ENCODE measurements at regions not wholly inside any gene's neighbourhood (a gene's known extent, or its start where the extent isn't known, plus 50 kb on each side); places are given as distances from the start of the nearest gene placed in this dataset.

DNA sequence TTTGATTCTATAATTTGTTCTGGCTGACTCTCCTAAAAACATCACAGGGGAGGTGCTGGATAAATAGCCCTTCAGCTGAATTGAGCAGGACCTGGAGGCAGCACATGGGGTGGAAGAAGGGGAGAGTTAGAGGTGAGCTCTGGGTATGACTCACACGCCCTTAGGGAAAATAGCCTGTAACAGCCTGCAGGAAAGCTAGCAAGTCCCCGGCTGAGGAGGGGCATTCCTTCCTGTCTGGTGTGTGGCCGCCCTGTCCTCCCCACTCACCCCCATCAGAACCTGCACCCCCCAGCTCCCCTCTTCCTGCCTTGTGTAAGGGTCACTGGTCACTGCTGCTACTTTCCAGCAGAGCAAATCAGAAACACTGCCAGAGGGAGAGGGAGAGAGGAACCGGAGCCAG, 187.4 kb downstream of the C16orf95 start:
- TF ChIP-seq EZH2phosphoT487 (IDR thresholded peaks at IDR 0.05; ENCODE audit: low read depth, severe bottlenecking, unreplicated experiment) (no peak), EZH2 (IDR thresholded peaks at IDR 0.05; ENCODE audit: borderline replicate concordance) (no peak)
- TF ChIP-seq, protein P1, sequence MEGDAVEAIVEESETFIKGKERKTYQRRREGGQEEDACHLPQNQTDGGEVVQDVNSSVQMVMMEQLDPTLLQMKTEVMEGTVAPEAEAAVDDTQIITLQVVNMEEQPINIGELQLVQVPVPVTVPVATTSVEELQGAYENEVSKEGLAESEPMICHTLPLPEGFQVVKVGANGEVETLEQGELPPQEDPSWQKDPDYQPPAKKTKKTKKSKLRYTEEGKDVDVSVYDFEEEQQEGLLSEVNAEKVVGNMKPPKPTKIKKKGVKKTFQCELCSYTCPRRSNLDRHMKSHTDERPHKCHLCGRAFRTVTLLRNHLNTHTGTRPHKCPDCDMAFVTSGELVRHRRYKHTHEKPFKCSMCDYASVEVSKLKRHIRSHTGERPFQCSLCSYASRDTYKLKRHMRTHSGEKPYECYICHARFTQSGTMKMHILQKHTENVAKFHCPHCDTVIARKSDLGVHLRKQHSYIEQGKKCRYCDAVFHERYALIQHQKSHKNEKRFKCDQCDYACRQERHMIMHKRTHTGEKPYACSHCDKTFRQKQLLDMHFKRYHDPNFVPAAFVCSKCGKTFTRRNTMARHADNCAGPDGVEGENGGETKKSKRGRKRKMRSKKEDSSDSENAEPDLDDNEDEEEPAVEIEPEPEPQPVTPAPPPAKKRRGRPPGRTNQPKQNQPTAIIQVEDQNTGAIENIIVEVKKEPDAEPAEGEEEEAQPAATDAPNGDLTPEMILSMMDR (IDR thresholded peaks at IDR 0.05; ENCODE audit: poor library complexity), result no peak
- no peaks in the 10 kb centered on the region for H3K9me2 ChIP-seq (replicated peaks; ENCODE audit: insufficient read depth)
- no peak overlapping the region for H2AFZ ChIP-seq
- 77% methylated on average over 3 of the region's 4 CpGs for WGBS (ENCODE audit: low lambda C conversion rate, missing lambda C conversion rate)
- H3K4me1 ChIP-seq (ENCODE audit: insufficient read depth), result peaks cover 33% of the 10 kb centered on the region
- no peak overlapping the region for H3K27ac ChIP-seq
- no peaks in the 10 kb centered on the region for H4K20me1 ChIP-seq (ENCODE audit: insufficient read depth, poor library complexity, severe bottlenecking)
- no peaks in the 10 kb centered on the region for H3K79me2 ChIP-seq
- H3K36me3 ChIP-seq (replicated peaks; ENCODE audit: insufficient read depth, low read depth), result no peaks in the 10 kb centered on the region
- no peak overlapping the region for H3K4me2 ChIP-seq
- no peaks in the 10 kb centered on the region for H3K9me3 ChIP-seq (ENCODE audit: low read depth)
- no peak for DNase-seq (ENCODE audit: low spot score)
- no peak overlapping the region for H3K4me3 ChIP-seq
- no peaks in the 10 kb centered on the region for H3K27me3 ChIP-seq

DNA sequence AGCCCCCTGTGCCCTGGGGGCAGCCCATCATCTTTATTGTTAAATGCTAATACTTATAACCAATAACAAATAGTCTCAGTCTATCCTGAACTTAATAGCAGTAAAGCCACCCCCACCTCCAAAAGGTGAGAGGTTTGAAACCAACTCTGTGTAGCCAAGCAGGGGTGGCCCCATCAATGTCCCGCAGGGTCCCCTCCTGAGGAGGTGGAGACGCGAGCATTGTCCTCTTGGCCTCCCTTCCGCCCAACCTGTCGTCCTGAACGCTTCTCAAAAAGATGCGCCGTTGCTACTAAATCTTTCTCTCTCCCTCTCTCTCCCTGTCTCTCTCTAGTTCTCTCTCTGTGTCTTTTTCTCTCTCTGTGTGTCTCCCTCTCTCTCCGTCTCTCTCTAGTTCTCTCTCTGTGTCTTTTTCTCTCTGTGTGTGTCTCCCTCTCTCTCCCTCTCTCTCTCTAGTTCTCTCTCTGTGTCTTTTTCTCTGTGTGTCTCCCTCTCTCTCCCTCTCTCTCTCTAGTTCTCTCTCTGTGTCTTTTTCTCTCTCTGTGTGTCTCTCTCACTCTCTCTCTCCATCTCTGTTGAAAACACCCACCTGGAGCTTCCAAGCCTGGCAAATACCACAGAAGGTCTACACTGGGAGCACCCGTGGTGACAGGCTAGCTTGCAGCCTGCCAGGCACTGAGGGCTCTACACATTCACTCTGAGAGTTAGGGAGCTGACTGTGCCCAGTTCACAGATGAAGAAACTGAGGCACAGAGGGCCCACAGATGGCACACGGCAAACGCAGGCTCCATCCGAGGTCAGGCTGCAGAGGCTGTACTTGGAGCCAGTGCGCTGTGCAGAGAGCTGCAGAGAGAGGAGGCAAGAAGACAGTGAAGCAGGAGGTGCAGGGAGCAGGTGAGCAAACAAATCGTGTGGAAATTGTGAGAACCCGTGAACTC, 185.9 kb downstream of the C16orf95 start:
- H3K9me2 ChIP-seq (replicated peaks; ENCODE audit: insufficient read depth), result no peaks in the 10 kb centered on the region
- no peaks in the 10 kb centered on the region for H3K36me3 ChIP-seq (replicated peaks; ENCODE audit: insufficient read depth, low read depth)
- no peak for DNase-seq (ENCODE audit: low spot score)
- no peak overlapping the region for H2AFZ ChIP-seq
- no peaks in the 10 kb centered on the region for H3K79me2 ChIP-seq
- H3K9me3 ChIP-seq (ENCODE audit: low read depth), result no peaks in the 10 kb centered on the region
- H3K4me1 ChIP-seq (ENCODE audit: insufficient read depth), result peaks cover 21% of the 10 kb centered on the region
- no peak overlapping the region for H3K27ac ChIP-seq
- WGBS (ENCODE audit: low lambda C conversion rate, missing lambda C conversion rate), result 82% methylated on average over 15 of the region's 16 CpGs
- H4K20me1 ChIP-seq (ENCODE audit: insufficient read depth, poor library complexity, severe bottlenecking), result no peaks in the 10 kb centered on the region
- H3K4me2 ChIP-seq, result no peak overlapping the region
- no peaks in the 10 kb centered on the region for H3K27me3 ChIP-seq
- H3K4me3 ChIP-seq, result no peak overlapping the region
- no peak for TF ChIP-seq EZH2 (IDR thresholded peaks at IDR 0.05; ENCODE audit: borderline replicate concordance)
- TF ChIP-seq, protein P1 (IDR thresholded peaks at IDR 0.05; ENCODE audit: poor library complexity), result no peak
- no peak for TF ChIP-seq EZH2phosphoT487 (IDR thresholded peaks at IDR 0.05; ENCODE audit: low read depth, severe bottlenecking, unreplicated experiment)

DNA sequence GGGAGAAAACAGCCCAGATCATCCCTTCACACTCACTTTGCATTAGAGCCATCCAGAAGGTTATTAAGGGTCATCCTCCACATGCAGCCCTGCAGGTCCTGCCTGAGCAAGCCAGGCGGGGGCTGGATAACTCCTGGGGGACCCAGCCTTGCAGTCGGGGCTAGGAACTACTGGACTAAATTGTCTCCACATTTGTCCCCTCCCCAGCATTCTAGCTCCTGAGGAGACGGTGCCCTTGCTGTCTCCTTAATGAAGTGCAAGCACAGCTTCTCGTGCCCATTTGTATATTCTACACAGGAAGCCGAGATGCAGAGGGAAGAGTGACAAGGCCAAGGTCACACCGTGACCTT, 185.2 kb downstream of the C16orf95 start:
- Histone ChIP-seq H4K20me1 (ENCODE audit: insufficient read depth, poor library complexity, severe bottlenecking) (no peaks in the 10 kb centered on the region), H3K36me3 (replicated peaks; ENCODE audit: insufficient read depth, low read depth) (no peaks in the 10 kb centered on the region), H3K27ac (no peak overlapping the region), H3K9me3 (ENCODE audit: low read depth) (no peaks in the 10 kb centered on the region), H3K4me2 (no peak overlapping the region), H2AFZ (no peak overlapping the region), H3K4me3 (no peak overlapping the region), H3K79me2 (no peaks in the 10 kb centered on the region), H3K4me1 (ENCODE audit: insufficient read depth) (peaks cover 15% of the 10 kb centered on the region), H3K27me3 (no peaks in the 10 kb centered on the region), H3K9me2 (replicated peaks; ENCODE audit: insufficient read depth) (no peaks in the 10 kb centered on the region)
- no peak for DNase-seq (ENCODE audit: low spot score)
- WGBS (ENCODE audit: low lambda C conversion rate, missing lambda C conversion rate), result 78% methylated on average over 6 of the region's 6 CpGs
- TF ChIP-seq, protein P1 (IDR thresholded peaks at IDR 0.05; ENCODE audit: poor library complexity), result no peak
- TF ChIP-seq EZH2phosphoT487 (IDR thresholded peaks at IDR 0.05; ENCODE audit: low read depth, severe bottlenecking, unreplicated experiment) (no peak), EZH2 (IDR thresholded peaks at IDR 0.05; ENCODE audit: borderline replicate concordance) (no peak)

Measured in hepatocyte (in vitro differentiated cells).